Spleen (tissue), 11 donors: ENCODE measurements at regions not wholly inside any gene's neighbourhood (a gene's known extent, or its start where the extent isn't known, plus 50 kb on each side); places are given as distances from the start of the nearest gene placed in this dataset.

Experiments
- DNase-seq: peaks from one replicate; pipeline ENCODE4 v3.0.0-alpha.2; 2020
- H3K27ac ChIP-seq, 8 donors: fragments of 200-600 bp; sonication (generic) in 7 of 8; 1 replicate in 4 of 8; 2 replicates in 4 of 8; pipeline versions ENCODE4 v1.5.0 to v1.8.0; 2016 to 2021; ENCODE audit warnings: inconsistent platforms in 4 of 8, mild to moderate bottlenecking in 4 of 8, moderate library complexity in 1 of 8
- H3K27me3 ChIP-seq, 7 donors: fragments of 200-600 bp; sonication (generic) in 6 of 7; replicated peaks in 1 of 7; 1 replicate in 4 of 7; 2 replicates in 3 of 7; pipeline versions ENCODE4 v1.5.0 to v1.8.0; 2016 to 2021; ENCODE audit warnings: inconsistent platforms in 3 of 7, mild to moderate bottlenecking in 1 of 7
- H3K36me3 ChIP-seq, 6 donors: fragments of 200-600 bp; sonication (generic) in 5 of 6; 1 replicate in 4 of 6; 2 replicates in 2 of 6; pipeline versions ENCODE4 v1.5.0 to v1.8.0; 2016 to 2021; ENCODE audit warnings: inconsistent platforms in 2 of 6
- H3K4me1 ChIP-seq, 6 donors: fragments of 200-600 bp; sonication (generic) in 5 of 6; 1 replicate in 3 of 6; 2 replicates in 3 of 6; pipeline versions ENCODE4 v1.5.0 to v1.8.0; 2016 to 2021; ENCODE audit warnings: inconsistent platforms in 3 of 6
- H3K4me3 ChIP-seq, 8 donors: fragments of 200-600 bp; sonication (generic) in 7 of 8; 1 replicate in 4 of 8; 2 replicates in 4 of 8; pipeline versions ENCODE4 v1.5.0 to v1.8.0; 2016 to 2021; ENCODE audit warnings: inconsistent platforms in 4 of 8, mild to moderate bottlenecking in 4 of 8, moderate library complexity in 2 of 8
- H3K9me3 ChIP-seq, 8 donors: fragments of 200-600 bp; sonication (generic) in 7 of 8; 1 replicate in 4 of 8; 2 replicates in 4 of 8; pipeline versions ENCODE4 v1.5.0 to v1.8.0; 2016 to 2021; ENCODE audit warnings: inconsistent platforms in 4 of 8
- CTCF ChIP-seq, 11 experiments: fragments of 200-600 bp in 7 of 11; fragments of 450-650 bp in 4 of 11; sonication (generic) in 4 of 11; IDR thresholded peaks in 8 of 11; conservative IDR thresholded peaks in 3 of 11; 1 replicate in 7 of 11; 2 replicates in 4 of 11; pipeline versions ENCODE4 v1.4.0 to v1.8.0; 2016 to 2021; ENCODE audit warnings: antibody characterized with exemption in 11 of 11, inconsistent platforms in 4 of 11, mild to moderate bottlenecking in 1 of 11
- POLR2A ChIP-seq, 3 donors: fragments of 450-650 bp; IDR thresholded peaks; one replicate each; pipeline ENCODE4 v1.5.1; 2017; ENCODE audit warnings: antibody characterized with exemption in 3 of 3, mild to moderate bottlenecking in 1 of 3
- POLR2AphosphoS5 ChIP-seq, 3 donors: sonication (generic); formaldehyde crosslinking; IDR thresholded peaks; one replicate each; pipeline ENCODE4 v1.5.1; 2017; ENCODE audit warnings: antibody characterized with exemption in 3 of 3
- WGBS, 5 donors: extraction: QIAGEN DNeasy Blood & Tissue Kit in 3 of 5; methylation state at CpG; one replicate each; pipeline versions ENCODE4 v1.1.5 to v1.1.7; 2013 to 2018; 5-methylcytosine and 5-hydroxymethylcytosine counted together
- intact Hi-C: fragments of 100-400 bp; cut with DNase I; formaldehyde crosslinking; loops from one replicate; pipeline ENCODE4 v1.15.0; 2023; ENCODE audit warnings: low total_unique reads
- donor health status: healthy with polysubstance abuse.
- donor health status: DM: no; HTN: no; CAD: no; lungs with moderate emphysema.
- donor health status: DM: no; HTN: no; CAD: no.
- donor health status: Bipolar disorder and iron deficiency.
- donor health status: healthy.
- donor health status: DM: no; HTN: no; CAD: no.
- donor health status: DM: yes; HTN: yes; CAD: no.

- Histone ChIP-seq H3K9me3 (no peaks in the 10 kb centered on the region), H3K4me1 (no peaks in the 10 kb centered on the region)
- intact Hi-C loops = no loop called here
Observed at GRCh38 chr12:13454991-13455777, 258.7 kb downstream of the EMP1 start.

GRCh38 chr12:13452955-13453570 is 256.5 kb downstream of the EMP1 start:
- H3K27me3 ChIP-seq = no peaks in the 10 kb centered on the region
- H3K27ac ChIP-seq = no peak overlapping the region
- no peak for DNase-seq
- intact Hi-C loops = no loop called here
- H3K4me1 ChIP-seq = no peaks in the 10 kb centered on the region
- no peak for TF ChIP-seq CTCF (IDR thresholded peaks at IDR 0.05 in 8 of 11, conservative IDR thresholded peaks at IDR 0.05 in 3 of 11)
- no peak for TF ChIP-seq POLR2A (IDR thresholded peaks at IDR 0.05)
- TF ChIP-seq POLR2AphosphoS5 (IDR thresholded peaks at IDR 0.05) = no peak
- H3K4me3 ChIP-seq = no peak overlapping the region
- no peaks in the 10 kb centered on the region for H3K36me3 ChIP-seq
- WGBS, 5 donors = 79 to 91% (median 87%) methylated on average over 4 of the region's 4 CpGs
- no peaks in the 10 kb centered on the region for H3K9me3 ChIP-seq

More at GRCh38 chr12:13454991-13455777, 258.7 kb downstream of the EMP1 start:
- no peaks in the 10 kb centered on the region for H3K36me3 ChIP-seq
- H3K27me3 ChIP-seq = no peaks in the 10 kb centered on the region
- H3K27ac ChIP-seq = no peak overlapping the region
- TF ChIP-seq CTCF (IDR thresholded peaks at IDR 0.05 in 8 of 11, conservative IDR thresholded peaks at IDR 0.05 in 3 of 11) (no peak), POLR2AphosphoS5 (IDR thresholded peaks at IDR 0.05) (no peak), POLR2A (IDR thresholded peaks at IDR 0.05) (no peak)
- no peak for DNase-seq
- 70 to 87% (median 80%) methylated on average over 3 of the region's 3 CpGs for WGBS, 5 donors
- no peak overlapping the region for H3K4me3 ChIP-seq

- Histone ChIP-seq H3K4me1 (no peaks in the 10 kb centered on the region), H3K4me3 (no peak overlapping the region), H3K36me3 (no peaks in the 10 kb centered on the region), H3K27ac (no peak overlapping the region), H3K9me3 (no peaks in the 10 kb centered on the region), H3K27me3 (no peaks in the 10 kb centered on the region)
- intact Hi-C loops = no loop called here
- DNase-seq = no peak
- TF ChIP-seq POLR2AphosphoS5 (IDR thresholded peaks at IDR 0.05) (no peak), POLR2A (IDR thresholded peaks at IDR 0.05) (no peak), CTCF (IDR thresholded peaks at IDR 0.05 in 8 of 11, conservative IDR thresholded peaks at IDR 0.05 in 3 of 11) (no peak)
- WGBS, 5 donors = 64 to 82% (median 71%) methylated on average over 2 of the region's 2 CpGs
Observed at GRCh38 chr12:13451776-13452175, 255.2 kb downstream of the EMP1 start.
